Heart left ventricle (tissue), 13 donors: ENCODE measurements at regions not wholly inside any gene's neighbourhood (a gene's known extent, or its start where the extent isn't known, plus 50 kb on each side); places are given as distances from the start of the nearest gene placed in this dataset.

ENCODE experiments used
- POLR2A ChIP-seq, 2 donors: fragments of 450-650 bp; IDR thresholded peaks; one replicate each; pipeline ENCODE4 v1.6.1; 2017; ENCODE audit warnings: antibody characterized with exemption in 2 of 2, mild to moderate bottlenecking in 2 of 2, moderate library complexity in 2 of 2
- TF ChIP-seq, protein P1 (sequence below), 12 donors: fragments of 200-600 bp; sonication (generic) in 4 of 12; IDR thresholded peaks; one replicate each; pipeline versions ENCODE4 v1.5.0 to v1.8.0; 2018 to 2022; ENCODE audit warnings: antibody characterized with exemption in 12 of 12, mild to moderate bottlenecking in 5 of 12
- donor health status: ischemic (EF 13 %, LVEDD 7.1; RV severe dilation, severe dysfunction).
- donor health status: DM: no; HTN: yes; CAD: no.
- donor health status: DM: no; HTN: no; CAD: no.
- donor health status: ischemic (EF 25% LVEDD 6.9; RV normal size, moderate dysfunction).
- donor health status: ischemic (EF 25% LVEDD 5.7; RV mildly dilated, moderate dysfunction).
- donor health status: ischemic (EF 35%, LVEDD 5.7; RV mildly dilated, moderate dysfunction).
- donor health status: nonischemic (EF 11% LVEDD 7.7; RV severe dilation, severe dysfunction).
- donor health status: DM: yes; HTN: yes; CAD: no.
- donor health status: PGD.
- donor health status: ischemic (EF 29% LVEDD 5.4; RV normal size, mild dysfunction).
- donor health status: nonischemic (EF 23%, LVEDD 6.1; RV moderate dilation, normal function).

DNA sequence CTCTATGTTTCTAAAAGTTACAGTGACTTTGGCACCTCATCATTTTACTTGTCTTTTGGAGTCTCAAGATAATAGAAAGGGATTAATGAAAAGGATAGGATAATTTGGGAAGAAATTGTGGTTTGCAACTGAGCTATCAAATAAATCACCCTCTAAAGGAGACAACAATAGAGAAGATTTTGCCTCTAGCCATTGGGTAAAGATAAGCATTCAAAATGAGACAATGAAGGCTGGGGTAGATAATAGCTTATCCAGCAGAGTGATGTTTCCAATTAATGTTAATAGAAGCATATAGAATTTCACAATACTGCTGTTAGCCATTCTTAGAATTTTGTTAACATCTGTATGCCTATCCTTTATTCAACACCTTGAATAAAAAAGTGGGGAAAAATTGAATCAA, 1177.6 kb downstream of the ADGRL3 start:
- TF ChIP-seq, protein P1, sequence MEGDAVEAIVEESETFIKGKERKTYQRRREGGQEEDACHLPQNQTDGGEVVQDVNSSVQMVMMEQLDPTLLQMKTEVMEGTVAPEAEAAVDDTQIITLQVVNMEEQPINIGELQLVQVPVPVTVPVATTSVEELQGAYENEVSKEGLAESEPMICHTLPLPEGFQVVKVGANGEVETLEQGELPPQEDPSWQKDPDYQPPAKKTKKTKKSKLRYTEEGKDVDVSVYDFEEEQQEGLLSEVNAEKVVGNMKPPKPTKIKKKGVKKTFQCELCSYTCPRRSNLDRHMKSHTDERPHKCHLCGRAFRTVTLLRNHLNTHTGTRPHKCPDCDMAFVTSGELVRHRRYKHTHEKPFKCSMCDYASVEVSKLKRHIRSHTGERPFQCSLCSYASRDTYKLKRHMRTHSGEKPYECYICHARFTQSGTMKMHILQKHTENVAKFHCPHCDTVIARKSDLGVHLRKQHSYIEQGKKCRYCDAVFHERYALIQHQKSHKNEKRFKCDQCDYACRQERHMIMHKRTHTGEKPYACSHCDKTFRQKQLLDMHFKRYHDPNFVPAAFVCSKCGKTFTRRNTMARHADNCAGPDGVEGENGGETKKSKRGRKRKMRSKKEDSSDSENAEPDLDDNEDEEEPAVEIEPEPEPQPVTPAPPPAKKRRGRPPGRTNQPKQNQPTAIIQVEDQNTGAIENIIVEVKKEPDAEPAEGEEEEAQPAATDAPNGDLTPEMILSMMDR (IDR thresholded peaks at IDR 0.05) = no peak
- TF ChIP-seq POLR2A (IDR thresholded peaks at IDR 0.05) = no peak
